Thyroid gland (tissue), 4 donors: ENCODE measurements at regions not wholly inside any gene's neighbourhood (a gene's known extent, or its start where the extent isn't known, plus 50 kb on each side); places are given as distances from the start of the nearest gene placed in this dataset.

Experiments
- POLR2A ChIP-seq, 2 donors: fragments of 450-650 bp; IDR thresholded peaks; one replicate each; pipeline ENCODE4 v1.6.1; 2017; ENCODE audit warnings: antibody characterized with exemption in 2 of 2, mild to moderate bottlenecking in 2 of 2, moderate library complexity in 1 of 2
- TF ChIP-seq, protein P1 (sequence below), 6 experiments: fragments of 200-600 bp in 3 of 6; fragments of 450-650 bp in 3 of 6; sonication (generic) in 3 of 6; IDR thresholded peaks; one replicate each; pipeline ENCODE4 v1.5.1; 2016 to 2019; ENCODE audit warnings: antibody characterized with exemption in 6 of 6, mild to moderate bottlenecking in 2 of 6, inconsistent platforms in 1 of 6, moderate library complexity in 1 of 6

DNA sequence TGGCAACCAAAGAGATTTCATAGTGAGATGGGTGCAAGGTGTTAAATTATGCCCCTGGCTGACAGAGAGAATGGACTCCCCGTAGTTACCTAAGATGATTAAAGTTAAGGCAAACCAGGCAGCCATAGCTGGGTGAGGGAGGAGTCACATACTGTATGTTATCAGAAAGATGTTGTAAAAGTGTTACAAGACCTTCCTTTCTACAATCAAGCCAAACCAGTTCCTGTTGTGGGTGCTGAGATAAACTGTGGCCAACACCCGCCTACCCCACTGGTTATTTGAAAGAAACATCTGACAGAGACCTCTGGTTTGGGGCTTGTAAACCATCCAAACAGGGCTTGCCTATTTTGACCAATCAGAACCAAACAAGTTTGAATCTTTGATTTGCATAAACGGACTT lies 684.7 kb upstream of the NUDT12 start:
- TF ChIP-seq, protein P1, sequence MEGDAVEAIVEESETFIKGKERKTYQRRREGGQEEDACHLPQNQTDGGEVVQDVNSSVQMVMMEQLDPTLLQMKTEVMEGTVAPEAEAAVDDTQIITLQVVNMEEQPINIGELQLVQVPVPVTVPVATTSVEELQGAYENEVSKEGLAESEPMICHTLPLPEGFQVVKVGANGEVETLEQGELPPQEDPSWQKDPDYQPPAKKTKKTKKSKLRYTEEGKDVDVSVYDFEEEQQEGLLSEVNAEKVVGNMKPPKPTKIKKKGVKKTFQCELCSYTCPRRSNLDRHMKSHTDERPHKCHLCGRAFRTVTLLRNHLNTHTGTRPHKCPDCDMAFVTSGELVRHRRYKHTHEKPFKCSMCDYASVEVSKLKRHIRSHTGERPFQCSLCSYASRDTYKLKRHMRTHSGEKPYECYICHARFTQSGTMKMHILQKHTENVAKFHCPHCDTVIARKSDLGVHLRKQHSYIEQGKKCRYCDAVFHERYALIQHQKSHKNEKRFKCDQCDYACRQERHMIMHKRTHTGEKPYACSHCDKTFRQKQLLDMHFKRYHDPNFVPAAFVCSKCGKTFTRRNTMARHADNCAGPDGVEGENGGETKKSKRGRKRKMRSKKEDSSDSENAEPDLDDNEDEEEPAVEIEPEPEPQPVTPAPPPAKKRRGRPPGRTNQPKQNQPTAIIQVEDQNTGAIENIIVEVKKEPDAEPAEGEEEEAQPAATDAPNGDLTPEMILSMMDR (IDR thresholded peaks at IDR 0.05) = no peak
- TF ChIP-seq POLR2A (IDR thresholded peaks at IDR 0.05) = no peak
